ENCODE measurements at regions not wholly inside any gene's neighbourhood (a gene's known extent, or its start where the extent isn't known, plus 50 kb on each side); places are given as distances from the start of the nearest gene placed in this dataset.

GRCh38 chr5:125506124-125506523, 759.7 kb upstream of the ZNF608 start:
- no peak for TF ChIP-seq CTCF (IDR thresholded peaks at IDR 0.05)
- no peak for TF ChIP-seq POLR2A (IDR thresholded peaks at IDR 0.05)
